Effector memory CD4-positive, alpha-beta T cell (primary cell): ENCODE measurements at regions not wholly inside any gene's neighbourhood (a gene's known extent, or its start where the extent isn't known, plus 50 kb on each side); places are given as distances from the start of the nearest gene placed in this dataset.

Experiments used
- DNase-seq, 3 donors: peaks; one replicate each; pipeline ENCODE4 v3.0.0-alpha.2; 2020
- H3K27ac ChIP-seq: 2 replicates; pipeline ENCODE4 v1.7.0; 2013; ENCODE audit warnings: mild to moderate bottlenecking, low read length, moderate library complexity; ENCODE audit not compliant: insufficient read depth, poor library complexity, severe bottlenecking
- H3K27me3 ChIP-seq: replicated peaks from 2 replicates; pipeline ENCODE4 v1.7.0; 2013; ENCODE audit warnings: mild to moderate bottlenecking, low read length; ENCODE audit not compliant: insufficient read depth, control insufficient read depth, poor library complexity, severe bottlenecking
- H3K36me3 ChIP-seq: 2 replicates; pipeline ENCODE4 v1.7.0; 2013; ENCODE audit warnings: mild to moderate bottlenecking, low read length, moderate library complexity; ENCODE audit not compliant: control insufficient read depth, insufficient read depth
- H3K4me1 ChIP-seq: 2 replicates; pipeline ENCODE4 v1.7.0; 2013; ENCODE audit warnings: low read length, mild to moderate bottlenecking; ENCODE audit not compliant: control insufficient read depth, insufficient read depth, poor library complexity, severe bottlenecking
- H3K4me3 ChIP-seq: 2 replicates; pipeline ENCODE4 v1.7.0; 2013; ENCODE audit warnings: low read length, low read depth, mild to moderate bottlenecking; ENCODE audit not compliant: insufficient read depth, poor library complexity, severe bottlenecking
- H3K9me3 ChIP-seq: 2 replicates; pipeline ENCODE4 v1.7.0; 2013; ENCODE audit warnings: mild to moderate bottlenecking, low read length, moderate library complexity; ENCODE audit not compliant: control insufficient read depth

DNA sequence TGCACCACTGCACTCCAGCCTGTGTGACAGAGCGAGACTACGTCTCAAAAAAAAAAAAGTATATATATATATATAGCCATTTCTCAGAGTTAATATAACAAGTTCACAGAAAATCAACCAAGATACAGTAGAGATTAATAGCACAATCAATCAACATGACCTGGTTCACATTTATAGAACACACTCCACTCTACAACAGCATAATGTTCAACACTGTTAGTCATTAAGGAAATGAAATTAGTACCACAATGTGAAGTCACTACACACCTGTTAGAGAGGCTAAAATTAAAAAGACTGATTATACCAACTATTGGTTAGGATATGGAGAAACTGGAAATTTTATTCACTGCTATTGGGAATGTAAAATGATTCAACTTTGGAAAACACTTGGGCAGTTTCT lies 387.7 kb downstream of the QKI start:
- no peaks in the 10 kb centered on the region for H3K36me3 ChIP-seq
- no peak for DNase-seq
- H3K27ac ChIP-seq: no peak overlapping the region
- H3K4me3 ChIP-seq: no peak overlapping the region
- no peaks in the 10 kb centered on the region for H3K27me3 ChIP-seq
- H3K4me1 ChIP-seq: no peaks in the 10 kb centered on the region
- H3K9me3 ChIP-seq: no peaks in the 10 kb centered on the region

DNA sequence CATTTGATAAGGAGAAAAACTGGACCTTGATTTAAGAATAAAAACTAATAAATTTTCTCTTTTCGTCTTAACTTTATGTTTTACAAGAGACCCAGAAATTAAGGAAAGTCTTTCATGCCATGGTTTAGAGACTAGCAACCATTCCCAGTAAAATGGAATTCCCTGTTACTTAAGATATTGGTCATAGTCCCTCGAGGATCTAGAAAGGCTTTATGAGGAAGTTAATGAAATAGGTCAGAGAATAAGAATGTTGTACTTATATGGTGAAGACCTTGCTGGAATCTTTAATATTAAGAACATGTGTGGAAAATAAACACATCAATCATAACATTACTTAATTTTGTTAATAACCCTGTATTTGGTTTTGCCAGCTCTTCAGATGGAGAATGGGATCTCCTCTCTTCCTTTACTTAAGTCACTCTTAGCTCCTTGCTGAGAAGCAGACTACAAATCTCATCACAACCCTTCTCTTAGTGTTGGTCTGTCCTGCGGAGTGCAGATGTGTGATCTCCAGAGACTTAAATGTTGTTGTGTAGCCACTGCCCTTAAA lies 382.9 kb downstream of the QKI start:
- no peak overlapping the region for H3K4me3 ChIP-seq
- H3K36me3 ChIP-seq: no peaks in the 10 kb centered on the region
- no peak overlapping the region for H3K27ac ChIP-seq
- H3K27me3 ChIP-seq: no peaks in the 10 kb centered on the region
- H3K9me3 ChIP-seq: no peaks in the 10 kb centered on the region
- H3K4me1 ChIP-seq: no peaks in the 10 kb centered on the region
- DNase-seq: no peak

DNA sequence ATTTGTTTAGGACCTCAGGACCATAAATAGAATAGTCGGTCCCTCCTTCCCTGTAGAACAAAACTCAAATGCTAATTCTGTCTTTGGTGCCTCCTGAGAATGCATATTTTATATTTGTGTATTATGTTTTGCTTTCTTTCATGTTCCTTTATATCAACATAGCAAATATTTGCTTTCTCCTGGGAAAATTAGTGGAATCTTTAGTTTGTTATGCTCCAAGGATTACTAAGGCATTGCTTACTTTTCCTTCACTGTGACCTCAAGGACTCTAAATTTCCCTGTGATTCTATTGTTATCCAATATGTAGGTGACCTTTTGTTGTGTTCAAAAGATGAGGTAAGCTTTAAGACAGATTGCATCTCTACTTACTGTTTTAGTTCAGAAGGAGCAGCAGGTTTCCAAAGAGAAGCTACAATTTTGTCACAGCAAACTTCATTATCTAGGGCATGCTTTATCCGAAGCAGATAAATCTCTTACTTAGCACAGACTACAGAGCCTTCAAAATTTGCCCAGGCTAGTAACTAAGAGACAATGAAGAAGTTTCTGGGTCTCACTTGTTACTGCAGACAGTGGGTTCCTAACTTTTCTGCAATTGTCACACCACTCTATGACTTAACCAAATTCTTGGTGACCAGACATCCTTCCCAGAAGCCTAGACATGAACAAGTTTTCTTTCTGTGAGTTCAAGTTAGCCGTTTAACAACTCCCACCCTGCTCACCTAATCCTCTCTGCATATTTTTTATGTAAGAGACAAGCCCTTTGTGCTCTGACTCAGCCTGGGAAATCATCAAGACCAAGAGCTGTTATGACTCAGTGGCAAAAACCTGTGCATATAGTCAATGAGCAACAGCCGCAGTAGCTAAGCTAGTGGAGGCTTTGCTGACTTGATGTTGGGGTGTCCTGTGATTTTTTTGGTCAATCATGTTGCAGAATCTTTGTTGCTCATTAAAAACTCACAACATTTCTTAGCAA lies 378.8 kb downstream of the QKI start:
- no peaks in the 10 kb centered on the region for H3K4me1 ChIP-seq
- H3K4me3 ChIP-seq: no peak overlapping the region
- no peak overlapping the region for H3K27ac ChIP-seq
- DNase-seq: no peak
- no peaks in the 10 kb centered on the region for H3K27me3 ChIP-seq
- H3K36me3 ChIP-seq: no peaks in the 10 kb centered on the region
- no peaks in the 10 kb centered on the region for H3K9me3 ChIP-seq

DNA sequence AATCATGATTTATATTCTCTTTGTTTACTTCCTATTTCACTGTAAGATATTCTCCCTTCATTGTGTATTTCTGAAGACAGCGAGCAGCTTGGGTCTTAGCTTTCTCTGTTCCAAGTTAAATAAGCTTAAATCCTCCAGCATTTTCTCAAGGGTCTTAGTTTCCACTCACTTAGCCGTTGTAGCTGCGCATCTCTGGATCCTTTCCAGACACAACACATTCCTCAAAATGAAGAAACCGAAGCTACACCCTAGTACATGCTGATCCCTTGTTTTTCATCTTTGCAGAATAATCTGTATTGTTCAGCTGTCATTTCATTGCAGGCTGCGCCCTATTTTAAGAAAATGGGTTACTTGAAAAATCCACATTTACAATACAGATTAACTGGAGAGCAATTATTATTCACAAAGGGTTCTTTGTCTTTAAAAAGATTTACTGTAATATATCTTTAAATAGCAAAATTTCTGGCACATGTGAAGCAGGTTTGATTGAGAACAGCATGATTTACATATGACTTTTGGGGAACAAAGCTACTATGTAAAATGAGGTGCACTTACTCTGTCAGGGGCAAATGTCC lies 375.8 kb downstream of the QKI start:
- no peak for DNase-seq
- no peak overlapping the region for H3K4me3 ChIP-seq
- H3K36me3 ChIP-seq: no peaks in the 10 kb centered on the region
- H3K4me1 ChIP-seq: no peaks in the 10 kb centered on the region
- no peaks in the 10 kb centered on the region for H3K9me3 ChIP-seq
- H3K27ac ChIP-seq: no peak overlapping the region
- H3K27me3 ChIP-seq: no peaks in the 10 kb centered on the region

DNA sequence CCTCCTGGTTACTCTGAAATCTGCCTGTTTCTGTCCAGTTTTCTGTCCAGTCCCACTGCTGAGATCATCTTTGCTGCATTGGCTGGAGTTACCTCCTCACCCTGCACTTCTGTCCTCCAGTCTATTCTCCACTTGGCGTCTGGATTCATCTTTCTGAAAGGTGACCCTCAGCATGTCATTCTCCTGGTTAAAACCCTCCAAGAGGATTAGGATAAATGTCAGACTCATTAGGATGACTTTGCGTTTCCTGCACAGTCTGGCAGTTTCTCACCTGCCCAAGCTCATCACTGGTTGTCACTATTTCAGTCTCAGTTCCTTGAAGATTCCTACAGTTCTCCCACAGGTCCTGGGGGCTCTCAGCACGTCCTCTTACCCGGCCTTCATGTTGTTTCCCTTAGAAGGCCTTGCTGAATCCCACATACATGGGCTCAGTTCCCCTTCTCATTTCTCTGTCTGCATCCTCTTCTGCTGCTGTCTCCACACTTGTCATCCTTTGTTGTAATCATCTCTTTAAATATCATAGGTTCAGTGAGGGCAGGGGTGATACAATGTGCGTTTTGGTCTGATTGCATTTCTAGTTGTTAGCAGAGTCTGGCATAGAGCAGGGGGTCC lies 374.8 kb downstream of the QKI start:
- no peak for DNase-seq
- no peaks in the 10 kb centered on the region for H3K4me1 ChIP-seq
- no peaks in the 10 kb centered on the region for H3K36me3 ChIP-seq

DNA sequence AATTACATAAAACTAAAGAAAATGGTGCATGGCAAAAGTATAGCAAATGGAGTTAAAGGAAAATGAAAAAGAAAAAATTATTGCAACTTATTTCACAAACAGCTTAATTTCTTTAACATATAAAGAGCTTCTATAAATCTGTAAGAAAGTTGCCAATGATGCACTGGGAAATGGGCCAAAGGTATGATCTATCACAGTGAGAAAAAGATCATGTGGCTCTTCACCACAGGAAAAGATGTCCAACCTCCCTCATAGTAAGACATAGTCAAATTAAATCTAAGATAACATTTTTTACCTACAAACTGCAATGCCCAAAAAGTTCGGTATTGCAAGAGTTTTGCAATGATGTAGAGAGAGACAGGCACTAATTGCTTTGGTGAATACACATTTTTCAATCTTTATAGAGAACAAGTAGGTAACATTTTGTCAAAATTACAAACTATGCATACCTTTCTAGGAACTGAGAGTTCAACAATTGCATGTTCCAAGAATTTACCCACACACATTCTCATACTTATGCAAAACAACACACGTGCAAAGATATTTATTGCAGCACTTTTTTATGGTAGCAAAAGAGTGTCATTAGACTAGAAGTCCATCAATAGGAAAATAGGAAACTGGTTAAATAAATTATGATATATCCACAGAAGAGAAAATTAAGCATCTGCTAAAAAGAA lies 372.6 kb downstream of the QKI start:
- no peak overlapping the region for H3K4me3 ChIP-seq
- H3K4me1 ChIP-seq: no peaks in the 10 kb centered on the region
- H3K27ac ChIP-seq: no peak overlapping the region
- no peaks in the 10 kb centered on the region for H3K36me3 ChIP-seq
- no peaks in the 10 kb centered on the region for H3K27me3 ChIP-seq
- no peaks in the 10 kb centered on the region for H3K9me3 ChIP-seq
- no peak for DNase-seq

More for the DNA sequence above, 374.8 kb downstream of the QKI start:
- Histone ChIP-seq H3K9me3 (no peaks in the 10 kb centered on the region), H3K27me3 (no peaks in the 10 kb centered on the region), H3K27ac (no peak overlapping the region), H3K4me3 (no peak overlapping the region)

DNA sequence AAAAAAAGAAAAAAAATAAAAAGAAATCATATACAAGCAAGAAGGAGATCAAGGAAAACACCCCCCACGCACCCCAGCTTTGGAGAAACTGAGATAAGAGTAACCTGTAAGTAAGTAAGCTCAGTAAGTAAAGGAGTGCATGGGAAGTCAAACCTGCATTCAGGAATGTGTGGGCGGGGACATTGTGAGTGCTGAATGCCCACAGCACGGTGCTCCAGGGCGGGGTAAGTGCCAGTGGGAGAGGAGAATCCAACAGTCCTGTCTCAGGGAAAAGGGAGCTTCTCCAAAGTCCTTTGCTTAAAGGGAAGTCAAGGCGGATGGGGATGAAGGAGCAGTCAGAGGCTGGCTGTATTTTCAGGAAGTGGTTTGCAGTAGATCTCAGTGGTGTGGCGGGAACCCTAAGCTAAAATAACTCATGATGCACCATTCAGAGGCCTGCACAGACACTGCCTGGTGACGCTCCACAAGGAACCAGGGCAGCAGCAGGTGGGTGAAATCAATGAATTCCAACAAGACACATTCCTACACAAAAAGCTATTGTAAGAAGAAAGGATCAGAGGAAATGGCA lies 368.0 kb downstream of the QKI start:
- Histone ChIP-seq H3K4me1 (no peaks in the 10 kb centered on the region), H3K27me3 (peaks cover 3% of the 10 kb centered on the region), H3K4me3 (no peak overlapping the region), H3K9me3 (no peaks in the 10 kb centered on the region), H3K36me3 (no peaks in the 10 kb centered on the region), H3K27ac (no peak overlapping the region)
- no peak for DNase-seq

DNA sequence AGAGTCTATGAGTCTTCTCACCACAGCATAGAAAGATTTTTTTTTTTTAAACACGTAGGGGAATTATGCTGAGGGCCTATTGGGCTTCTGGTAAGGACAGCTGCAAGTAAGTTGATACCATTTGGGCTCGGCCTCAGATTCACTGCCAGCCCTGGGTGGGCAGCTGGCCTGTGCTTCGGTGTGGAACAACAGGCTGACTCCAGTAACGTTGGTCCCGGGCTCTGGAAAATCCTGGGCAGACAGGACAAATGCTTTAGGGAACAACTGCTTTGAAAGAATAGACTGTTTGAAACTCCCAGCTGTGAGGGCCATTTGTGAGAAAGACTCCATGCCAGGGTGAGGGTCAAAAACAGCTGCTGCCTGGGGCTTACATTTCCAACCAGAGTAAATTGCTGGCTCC lies 366.5 kb downstream of the QKI start:
- DNase-seq: no peak
- no peak overlapping the region for H3K27ac ChIP-seq

DNA sequence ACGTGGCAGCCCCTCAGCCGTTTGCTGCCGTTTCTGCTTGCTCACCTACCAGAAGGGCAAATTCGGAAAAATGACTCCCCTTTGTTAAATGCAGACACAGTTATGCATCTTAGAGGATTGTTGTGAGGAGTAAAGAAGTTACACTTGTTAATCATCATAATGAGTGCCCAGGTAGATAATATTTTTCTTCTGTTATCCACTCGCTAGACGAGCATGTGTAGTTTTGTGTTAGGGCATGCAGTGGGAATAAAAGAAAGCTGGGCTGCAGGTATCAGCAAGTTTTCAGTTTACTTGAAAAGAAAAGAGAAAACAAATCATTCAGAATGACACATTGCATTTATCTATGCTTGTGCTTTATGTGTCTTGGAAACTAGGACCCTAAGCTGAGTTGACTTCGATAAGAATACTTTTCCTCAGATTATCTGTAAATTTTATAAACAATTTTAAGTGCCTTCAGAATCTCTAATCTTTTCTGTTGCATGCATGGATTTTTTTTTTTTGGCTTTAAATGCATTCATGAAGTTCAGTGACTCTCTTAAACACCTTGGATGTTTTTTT lies 365.3 kb downstream of the QKI start:
- DNase-seq: no peak
- H3K4me1 ChIP-seq: no peaks in the 10 kb centered on the region
- H3K36me3 ChIP-seq: no peaks in the 10 kb centered on the region
- H3K27me3 ChIP-seq: peaks cover 3% of the 10 kb centered on the region
- no peak overlapping the region for H3K27ac ChIP-seq
- no peak overlapping the region for H3K4me3 ChIP-seq
- no peaks in the 10 kb centered on the region for H3K9me3 ChIP-seq

More for the DNA sequence above, 366.5 kb downstream of the QKI start:
- peaks cover 3% of the 10 kb centered on the region for H3K27me3 ChIP-seq
- H3K36me3 ChIP-seq: no peaks in the 10 kb centered on the region
- no peaks in the 10 kb centered on the region for H3K9me3 ChIP-seq
- no peaks in the 10 kb centered on the region for H3K4me1 ChIP-seq
- H3K4me3 ChIP-seq: no peak overlapping the region
